ENCODE measurements at regions not wholly inside any gene's neighbourhood (a gene's known extent, or its start where the extent isn't known, plus 50 kb on each side); places are given as distances from the start of the nearest gene placed in this dataset.

- Histone ChIP-seq H3K27me3 (no peaks in the 10 kb centered on the region), H3K36me3 (no peaks in the 10 kb centered on the region), H3K9me3 (no peaks in the 10 kb centered on the region), H3K4me3 (no peak overlapping the region)
- DNase-seq, result no peak
Observed at GRCh38 chr6:154885214-154885613, 109.9 kb upstream of the TIAM2 start.

GRCh38 chr6:154886016-154886415 lies 109.1 kb upstream of the TIAM2 start:
- Histone ChIP-seq H3K27me3 (no peaks in the 10 kb centered on the region), H3K9me3 (no peaks in the 10 kb centered on the region), H3K36me3 (no peaks in the 10 kb centered on the region), H3K4me3 (no peak overlapping the region)
- no peak for DNase-seq

- no peak for DNase-seq
Observed at GRCh38 chr6:154886471-154886870, 108.6 kb upstream of the TIAM2 start.

GRCh38 chr6:154887051-154887450 lies 108.1 kb upstream of the TIAM2 start:
- no peak for DNase-seq
- Histone ChIP-seq H3K27me3 (no peaks in the 10 kb centered on the region), H3K36me3 (no peaks in the 10 kb centered on the region), H3K4me3 (no peak overlapping the region), H3K9me3 (no peaks in the 10 kb centered on the region)

More at GRCh38 chr6:154886471-154886870, 108.6 kb upstream of the TIAM2 start:
- H3K4me3 ChIP-seq, result no peak overlapping the region
- H3K36me3 ChIP-seq, result no peaks in the 10 kb centered on the region
- no peaks in the 10 kb centered on the region for H3K9me3 ChIP-seq
- no peaks in the 10 kb centered on the region for H3K27me3 ChIP-seq

GRCh38 chr6:154888421-154889295 lies 106.5 kb upstream of the TIAM2 start:
- Histone ChIP-seq H3K36me3 (no peaks in the 10 kb centered on the region), H3K4me3 (no peak overlapping the region), H3K27me3 (no peaks in the 10 kb centered on the region), H3K9me3 (no peaks in the 10 kb centered on the region)
- no peak for DNase-seq

- H3K9me3 ChIP-seq, result no peaks in the 10 kb centered on the region
- no peak for DNase-seq
- H3K36me3 ChIP-seq, result no peaks in the 10 kb centered on the region
- no peaks in the 10 kb centered on the region for H3K27me3 ChIP-seq
- H3K4me3 ChIP-seq, result no peak overlapping the region
Observed at GRCh38 chr6:154890874-154891273, 104.2 kb upstream of the TIAM2 start.

GRCh38 chr6:154891901-154892300 lies 103.2 kb upstream of the TIAM2 start:
- Histone ChIP-seq H3K9me3 (no peaks in the 10 kb centered on the region), H3K27me3 (no peaks in the 10 kb centered on the region), H3K4me3 (no peak overlapping the region), H3K36me3 (no peaks in the 10 kb centered on the region)
- DNase-seq, result no peak

- Histone ChIP-seq H3K9me3 (no peaks in the 10 kb centered on the region), H3K36me3 (no peaks in the 10 kb centered on the region), H3K27me3 (no peaks in the 10 kb centered on the region), H3K4me3 (no peak overlapping the region)
- DNase-seq, result no peak
Observed at GRCh38 chr6:154893917-154894316, 101.2 kb upstream of the TIAM2 start.

- no peaks in the 10 kb centered on the region for H3K27me3 ChIP-seq
- no peaks in the 10 kb centered on the region for H3K9me3 ChIP-seq
- DNase-seq, result no peak
Observed at GRCh38 chr6:154894902-154895301, 100.2 kb upstream of the TIAM2 start.

GRCh38 chr6:154895841-154896240 lies 99.3 kb upstream of the TIAM2 start:
- Histone ChIP-seq H3K4me3 (no peak overlapping the region), H3K36me3 (no peaks in the 10 kb centered on the region), H3K9me3 (no peaks in the 10 kb centered on the region), H3K27me3 (no peaks in the 10 kb centered on the region)
- no peak for DNase-seq

More at GRCh38 chr6:154894902-154895301, 100.2 kb upstream of the TIAM2 start:
- Histone ChIP-seq H3K36me3 (no peaks in the 10 kb centered on the region), H3K4me3 (no peak overlapping the region)

- DNase-seq, result no peak
Observed at GRCh38 chr6:154898821-154899220, 96.3 kb upstream of the TIAM2 start.

GRCh38 chr6:154899824-154900463 lies 95.2 kb upstream of the TIAM2 start:
- Histone ChIP-seq H3K4me3 (no peak overlapping the region), H3K36me3 (no peaks in the 10 kb centered on the region), H3K27me3 (no peaks in the 10 kb centered on the region), H3K9me3 (no peaks in the 10 kb centered on the region)
- no peak for DNase-seq

More at GRCh38 chr6:154898821-154899220, 96.3 kb upstream of the TIAM2 start:
- H3K27me3 ChIP-seq, result no peaks in the 10 kb centered on the region
- H3K4me3 ChIP-seq, result no peak overlapping the region
- no peaks in the 10 kb centered on the region for H3K9me3 ChIP-seq
- no peaks in the 10 kb centered on the region for H3K36me3 ChIP-seq

GRCh38 chr6:154901876-154902552 lies 93.1 kb upstream of the TIAM2 start:
- Histone ChIP-seq H3K36me3 (no peaks in the 10 kb centered on the region), H3K9me3 (no peaks in the 10 kb centered on the region), H3K4me3 (no peak overlapping the region), H3K27me3 (no peaks in the 10 kb centered on the region)
- DNase-seq, result no peak

- no peak overlapping the region for H3K4me3 ChIP-seq
- H3K27me3 ChIP-seq, result no peaks in the 10 kb centered on the region
- H3K36me3 ChIP-seq, result no peaks in the 10 kb centered on the region
- H3K9me3 ChIP-seq, result no peaks in the 10 kb centered on the region
- no peak for DNase-seq
Observed at GRCh38 chr6:154907291-154907690, 87.8 kb upstream of the TIAM2 start.

GRCh38 chr6:154908723-154909122 lies 86.4 kb upstream of the TIAM2 start:
- H3K4me3 ChIP-seq, result no peak overlapping the region
- no peaks in the 10 kb centered on the region for H3K27me3 ChIP-seq
- H3K9me3 ChIP-seq, result no peaks in the 10 kb centered on the region
- no peak for DNase-seq
- no peaks in the 10 kb centered on the region for H3K36me3 ChIP-seq

GRCh38 chr6:154909311-154909710 lies 85.8 kb upstream of the TIAM2 start:
- Histone ChIP-seq H3K36me3 (no peaks in the 10 kb centered on the region), H3K27me3 (no peaks in the 10 kb centered on the region), H3K9me3 (no peaks in the 10 kb centered on the region), H3K4me3 (no peak overlapping the region)
- no peak for DNase-seq

GRCh38 chr6:154909821-154910220 lies 85.3 kb upstream of the TIAM2 start:
- Histone ChIP-seq H3K4me3 (no peak overlapping the region), H3K36me3 (no peaks in the 10 kb centered on the region), H3K9me3 (no peaks in the 10 kb centered on the region), H3K27me3 (no peaks in the 10 kb centered on the region)
- no peak for DNase-seq

All from MG63 (cell line).